Islet precursor cell (in vitro differentiated cells): ENCODE measurements at regions not wholly inside any gene's neighbourhood (a gene's known extent, or its start where the extent isn't known, plus 50 kb on each side); places are given as distances from the start of the nearest gene placed in this dataset.

Source experiments
- DNase-seq: peaks from one replicate; pipeline ENCODE4 v3.0.0-alpha.2; 2018

DNA sequence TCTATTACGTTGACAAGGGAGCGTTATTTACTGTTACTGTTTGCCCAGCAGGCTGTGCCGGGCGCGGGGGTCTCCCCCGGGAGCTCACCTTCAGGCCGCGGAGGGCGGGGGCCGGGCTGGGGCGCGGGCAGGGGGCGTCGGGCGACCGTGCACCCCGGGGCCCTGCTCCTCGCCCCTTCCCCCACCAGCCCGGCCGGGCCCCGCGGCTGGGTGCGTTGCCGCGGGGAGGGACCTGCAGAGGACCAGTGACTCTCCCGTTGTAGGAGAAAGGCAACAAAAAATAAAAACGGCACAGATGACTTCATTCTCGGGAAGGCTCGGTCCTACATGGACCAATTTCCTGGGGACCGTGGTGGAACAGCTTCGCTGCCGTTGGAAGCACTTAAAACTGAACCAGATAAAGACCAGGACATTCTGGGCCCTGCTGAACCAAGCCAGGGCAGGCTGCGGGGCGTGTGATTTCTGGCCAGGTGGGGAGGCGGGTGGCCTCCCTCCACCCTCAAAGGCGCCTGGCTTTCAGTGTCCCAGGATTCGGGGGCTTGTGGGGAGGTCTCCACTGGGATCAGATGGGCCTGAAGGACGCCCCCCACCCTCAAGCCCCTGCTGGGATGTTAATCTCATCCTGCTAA, 57.4 kb downstream of the IGLL1 start:
- DNase-seq: no peak

DNA sequence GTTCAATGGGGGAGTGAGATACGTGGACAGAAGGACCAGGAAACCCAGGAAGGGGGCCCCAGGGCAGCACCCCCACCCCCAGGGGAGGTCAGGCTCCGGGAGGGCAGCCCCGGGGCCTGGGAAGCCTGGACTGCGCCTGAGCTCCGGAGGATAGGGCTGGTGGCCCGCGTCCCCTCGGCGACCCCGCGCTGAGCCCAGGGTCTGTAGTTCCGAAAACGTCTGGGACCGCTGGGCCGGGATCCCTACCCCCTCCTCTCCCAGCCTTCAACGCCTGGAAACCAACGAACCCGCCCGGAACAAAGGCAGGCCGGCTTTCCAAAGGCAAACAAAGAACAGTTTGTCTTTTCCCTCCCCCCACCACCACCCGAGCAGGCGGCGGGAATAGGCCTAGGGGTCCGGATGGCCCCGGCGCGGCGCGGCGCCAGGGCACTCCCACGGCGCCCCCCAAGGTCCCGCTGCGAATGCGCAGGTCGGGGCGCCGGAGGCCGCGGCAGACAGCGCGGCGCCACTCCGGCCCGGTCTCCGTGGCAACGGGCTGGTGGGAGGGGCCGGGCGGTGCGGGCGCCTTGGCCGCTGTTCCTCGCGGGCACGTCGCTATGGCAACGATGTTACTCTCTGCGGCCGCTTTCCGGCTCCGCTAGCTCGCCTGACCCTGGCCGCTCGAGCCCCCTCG, 58.5 kb downstream of the IGLL1 start:
- DNase-seq: peak; percentile 98

DNA sequence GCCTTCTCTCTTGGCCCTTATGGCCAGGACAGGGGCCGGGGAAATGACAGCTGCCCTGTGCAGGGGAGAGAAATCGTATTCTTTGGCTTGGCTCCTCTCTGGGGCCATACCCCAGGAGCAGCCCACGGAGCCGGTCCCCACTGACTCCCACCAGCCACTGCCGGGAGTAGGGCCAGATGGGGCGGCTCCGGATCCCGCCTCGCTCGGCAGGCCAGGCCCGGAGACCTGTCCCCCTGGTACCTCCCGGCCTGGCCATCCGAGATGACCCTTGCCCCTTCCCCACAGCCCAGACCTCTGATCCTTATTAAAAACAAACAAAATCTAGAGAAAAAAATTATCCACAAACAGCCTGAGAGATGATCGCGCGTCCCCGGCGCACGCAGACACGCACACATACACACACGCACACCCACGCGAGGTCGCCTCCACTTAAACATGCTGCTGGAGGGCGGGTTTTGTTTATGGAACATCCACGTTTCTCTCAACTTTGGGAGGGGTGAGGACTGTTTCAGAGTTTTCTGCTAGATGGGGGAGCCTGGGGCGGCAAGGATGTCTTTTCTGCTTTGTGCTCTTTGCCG, 59.1 kb downstream of the IGLL1 start:
- no peak for DNase-seq

DNA sequence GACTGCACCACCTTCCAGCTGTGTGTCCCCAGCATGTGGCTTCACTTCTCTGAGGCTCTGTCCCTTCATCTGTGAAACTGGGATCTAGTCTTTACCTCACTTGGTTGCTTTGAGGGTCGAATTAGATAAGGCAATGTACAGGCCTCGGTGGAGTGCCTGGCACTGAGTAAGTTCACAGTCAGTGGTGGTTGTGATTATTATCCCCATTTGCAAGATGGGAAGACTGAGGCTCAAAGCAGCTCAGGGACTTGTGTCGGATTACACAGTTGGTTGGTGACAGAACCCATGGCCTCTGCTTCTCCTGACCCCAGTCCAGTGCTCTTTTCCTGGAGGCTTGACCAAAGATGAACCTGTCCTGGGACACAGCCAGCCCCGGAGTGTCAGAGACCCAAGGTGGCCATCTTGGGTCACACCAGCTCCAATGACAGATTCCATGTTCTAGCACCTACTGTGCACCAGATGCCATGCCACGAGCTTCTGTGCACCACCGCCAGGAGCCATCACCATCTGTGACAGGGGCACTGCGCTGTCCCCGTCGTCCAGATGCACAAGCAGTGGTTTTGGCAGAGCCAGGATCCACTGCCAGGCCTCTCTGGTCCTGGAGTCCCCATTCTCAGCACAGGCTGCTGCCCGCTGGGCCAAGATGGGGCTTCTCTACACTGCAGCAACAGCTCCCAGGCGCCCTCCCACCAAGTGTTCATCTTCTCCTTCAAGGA, 60.5 kb downstream of the IGLL1 start:
- DNase-seq: no peak

DNA sequence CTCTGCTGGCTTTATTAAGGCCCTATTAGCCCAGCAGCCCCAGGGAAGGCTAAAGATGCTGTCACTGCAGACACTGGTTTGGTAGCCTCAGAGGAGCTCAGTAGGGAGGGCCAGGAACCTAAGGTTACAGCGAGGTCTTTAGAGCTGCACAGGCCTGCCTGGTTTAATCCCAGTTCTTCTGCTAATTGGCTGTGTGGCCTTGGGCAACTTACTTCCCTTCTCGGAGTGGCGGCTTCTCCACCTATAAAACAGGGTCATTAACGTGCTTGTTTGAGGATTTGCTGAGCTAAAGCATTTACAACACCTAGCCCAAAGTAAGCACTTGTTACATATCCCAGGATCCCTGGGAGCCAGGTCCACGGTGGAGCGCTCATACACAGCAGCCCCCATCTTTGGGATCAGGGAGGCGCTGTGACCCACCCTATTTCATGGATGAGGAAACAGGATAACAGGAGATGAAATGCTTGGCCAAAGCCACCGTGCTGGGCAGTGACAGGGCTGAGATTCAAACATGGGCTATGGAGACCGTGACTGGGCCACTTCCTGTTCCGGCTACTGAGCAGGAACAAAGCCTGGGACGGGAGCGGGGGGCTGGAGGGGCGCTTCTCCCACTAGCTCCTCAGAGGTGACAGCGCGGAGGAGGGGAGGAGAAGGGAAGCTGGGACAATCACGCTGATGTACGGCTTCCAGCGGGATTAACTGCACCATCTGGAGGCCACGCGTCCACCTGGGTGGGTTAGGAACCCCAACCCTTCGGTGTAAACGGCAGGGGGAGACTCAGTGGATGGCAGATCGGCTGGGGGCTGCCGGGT, 61.5 kb downstream of the IGLL1 start:
- peak; percentile 93 for DNase-seq

DNA sequence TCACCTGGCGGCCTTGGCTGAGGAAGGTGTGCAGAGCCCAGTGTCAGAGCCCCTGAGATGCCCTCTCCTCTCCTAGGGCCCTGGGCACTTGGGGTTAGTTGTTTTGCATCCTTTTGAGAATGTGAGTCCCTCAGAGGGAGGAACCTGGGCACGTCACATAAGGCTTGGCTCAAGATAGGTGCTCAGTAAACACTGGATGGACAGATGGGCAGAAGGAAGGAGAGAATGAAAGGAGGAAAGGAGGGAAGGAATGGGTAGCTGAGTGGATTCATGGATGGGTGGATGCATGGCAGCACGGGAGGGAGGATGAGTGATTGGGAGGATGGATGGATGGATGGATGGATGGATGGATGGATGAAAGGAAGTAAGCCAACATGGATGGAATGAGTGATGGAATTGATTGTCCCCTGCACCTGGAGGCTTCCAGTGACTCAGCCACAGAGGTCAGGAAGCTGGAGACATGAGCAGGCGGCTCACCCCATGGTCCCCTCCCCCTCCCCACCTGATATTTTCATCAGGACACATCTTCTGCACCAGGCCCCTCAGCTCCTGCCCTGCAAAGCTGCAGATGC, 62.2 kb downstream of the IGLL1 start:
- no peak for DNase-seq

DNA sequence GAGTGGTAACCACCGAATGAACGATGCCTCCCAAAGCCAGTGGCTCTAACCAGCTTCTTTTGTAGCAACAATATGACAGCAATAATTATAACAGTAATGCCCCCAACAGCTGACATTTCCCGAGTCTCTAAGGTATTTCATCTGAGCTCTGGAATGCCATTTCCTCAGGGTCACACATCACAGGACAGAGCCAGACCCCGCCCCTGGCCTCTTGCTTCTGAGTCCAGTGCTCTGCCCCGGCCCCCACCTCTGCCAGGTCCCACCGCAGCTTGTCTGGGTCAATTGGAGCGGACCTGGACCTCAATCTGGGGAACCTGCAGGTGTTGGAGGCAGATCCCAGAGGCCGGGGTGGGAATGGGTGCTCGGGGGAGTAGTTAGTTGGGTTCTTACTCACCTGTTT, 63.8 kb downstream of the IGLL1 start:
- no peak for DNase-seq

DNA sequence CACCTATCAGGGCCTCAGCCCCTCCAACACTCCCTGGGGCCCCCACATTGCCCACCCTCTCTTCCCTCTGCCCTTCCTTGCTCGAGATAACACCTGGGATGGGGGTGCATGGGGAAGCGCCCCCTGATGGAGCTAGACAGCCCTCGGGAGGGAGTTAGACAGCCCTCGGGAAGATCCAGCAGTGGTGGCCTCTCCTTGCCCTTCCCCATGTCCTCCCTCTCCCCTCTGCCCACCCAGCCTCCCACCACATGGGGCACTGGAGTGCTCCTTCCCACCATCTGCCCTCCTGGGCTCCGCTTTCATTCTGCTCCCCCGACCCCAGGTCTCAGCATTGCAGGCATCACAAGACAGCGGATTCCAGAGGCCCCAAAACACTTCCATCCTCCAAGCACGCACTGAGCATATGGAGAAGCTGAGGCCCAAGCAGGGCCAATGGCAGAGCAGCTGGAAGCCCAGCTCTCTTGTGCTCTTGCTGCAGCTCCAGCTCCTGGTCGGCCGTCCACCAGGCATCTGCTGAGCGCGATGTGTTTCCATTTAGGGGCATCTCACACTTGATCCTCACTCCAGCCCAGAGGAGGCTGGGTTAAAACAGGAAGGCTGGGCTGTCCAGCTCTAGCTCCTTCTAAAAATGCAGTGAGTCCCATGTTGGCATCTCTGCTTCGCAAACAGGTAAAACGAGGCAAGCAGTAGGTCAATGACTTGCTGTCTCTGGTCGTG, 65.6 kb downstream of the IGLL1 start:
- DNase-seq: no peak

DNA sequence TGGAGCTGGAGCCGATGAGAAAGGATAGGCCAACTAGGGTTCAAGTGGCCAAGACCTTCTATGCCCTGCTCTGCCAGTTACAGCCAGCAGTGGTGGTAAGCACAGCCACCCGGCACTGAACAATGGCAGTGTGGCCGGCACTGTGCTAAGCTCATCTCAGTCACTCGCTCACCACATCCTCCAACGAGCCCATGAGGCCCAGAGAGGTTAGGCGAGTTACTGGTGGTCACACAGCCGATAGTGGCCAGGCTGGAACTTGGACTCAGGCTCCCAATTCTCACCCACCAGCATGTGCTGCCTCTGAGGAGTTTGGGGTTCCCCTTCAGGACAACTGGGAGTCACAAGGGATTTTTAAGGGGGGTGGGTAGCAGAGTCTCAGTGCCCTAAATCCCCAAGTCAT, 66.4 kb downstream of the IGLL1 start:
- no peak for DNase-seq

DNA sequence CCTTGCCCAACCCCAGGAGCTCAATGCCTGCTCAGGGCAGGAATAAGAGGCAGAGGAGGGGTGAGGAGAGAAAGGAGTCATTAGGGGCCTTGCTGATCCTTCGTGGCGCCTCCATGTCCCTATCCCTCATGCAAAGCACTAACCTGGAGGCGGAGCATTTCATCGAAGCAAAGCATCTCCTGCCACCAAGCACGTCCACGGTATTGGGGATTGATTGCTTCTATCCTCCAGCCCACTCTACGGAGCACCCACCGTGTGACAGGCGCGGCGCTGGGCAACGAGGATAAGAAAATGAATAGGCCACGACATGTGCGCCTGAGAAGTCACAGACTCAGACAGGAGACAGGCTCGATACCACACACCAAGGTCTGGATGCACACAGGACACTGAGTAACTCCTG, 67.0 kb downstream of the IGLL1 start:
- no peak for DNase-seq

DNA sequence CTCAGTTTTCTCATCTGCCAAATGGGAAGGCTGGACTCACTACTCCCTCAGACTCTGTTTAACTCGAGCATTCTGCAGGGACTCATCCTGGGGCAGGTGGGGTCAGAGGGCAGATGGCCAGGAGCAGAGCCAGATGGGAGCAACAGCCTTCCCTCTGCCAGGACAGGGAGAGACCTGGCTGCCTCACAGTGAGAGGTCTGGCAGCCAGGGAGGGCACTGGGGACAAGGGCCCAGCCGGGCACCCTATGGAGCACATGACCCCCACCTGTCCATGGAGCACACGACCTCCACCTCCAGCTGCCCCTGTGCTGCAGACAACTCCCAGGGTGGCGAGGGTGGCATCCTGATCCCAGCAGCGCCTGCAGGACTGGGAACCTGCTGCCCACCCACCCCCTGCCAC, 67.4 kb downstream of the IGLL1 start:
- DNase-seq: no peak

DNA sequence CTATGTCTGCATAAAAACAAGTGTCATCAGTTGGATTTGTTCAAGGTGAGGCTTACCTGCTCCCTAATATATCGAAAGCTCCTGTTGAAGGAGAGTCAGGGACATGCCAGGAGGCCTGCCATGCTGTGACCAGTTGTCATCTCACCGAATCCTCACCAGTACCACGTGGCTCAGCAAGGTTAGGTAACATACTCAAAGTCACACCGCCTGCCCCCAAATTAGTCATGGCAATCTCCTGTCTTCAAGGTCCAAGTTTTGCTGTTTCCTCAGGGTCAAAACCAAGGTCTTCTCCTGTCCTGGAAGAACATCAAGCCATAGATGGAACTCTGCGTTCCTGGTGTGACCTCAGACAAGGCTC, 67.8 kb downstream of the IGLL1 start:
- DNase-seq: no peak

DNA sequence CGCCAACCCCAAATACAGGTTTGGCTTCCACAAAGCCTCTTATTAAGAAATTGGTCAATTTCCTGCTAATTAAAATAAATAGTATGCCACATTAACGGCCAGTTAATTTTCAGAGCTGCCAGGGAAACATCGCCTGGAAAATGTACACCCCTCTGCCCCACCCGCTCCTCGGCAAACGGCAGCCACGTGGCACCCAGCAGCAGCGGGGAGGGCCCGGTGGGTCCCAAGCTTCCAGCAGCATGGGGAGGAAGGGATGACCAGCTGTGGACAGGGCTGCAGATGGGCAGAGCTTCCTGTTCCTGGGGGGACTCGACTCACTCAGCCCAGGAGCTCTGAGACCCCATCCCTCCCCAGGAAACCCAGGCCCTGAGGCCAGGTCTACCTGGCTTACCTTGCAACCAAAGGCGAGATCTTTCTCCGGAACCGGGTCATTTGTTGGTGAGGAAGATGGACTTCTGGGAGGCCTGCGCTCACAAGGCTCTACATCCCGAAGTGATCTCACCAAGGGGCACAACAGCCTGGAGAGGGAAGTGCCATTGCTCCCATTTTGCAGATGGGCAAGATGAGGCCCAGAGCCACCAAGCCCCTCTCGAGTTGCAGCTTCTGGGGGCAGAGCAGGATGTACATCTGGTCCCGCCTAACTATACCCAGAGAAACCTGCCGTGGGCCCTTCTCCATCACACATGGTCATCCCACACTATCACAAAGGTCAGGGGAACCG, 68.3 kb downstream of the IGLL1 start:
- DNase-seq: no peak

DNA sequence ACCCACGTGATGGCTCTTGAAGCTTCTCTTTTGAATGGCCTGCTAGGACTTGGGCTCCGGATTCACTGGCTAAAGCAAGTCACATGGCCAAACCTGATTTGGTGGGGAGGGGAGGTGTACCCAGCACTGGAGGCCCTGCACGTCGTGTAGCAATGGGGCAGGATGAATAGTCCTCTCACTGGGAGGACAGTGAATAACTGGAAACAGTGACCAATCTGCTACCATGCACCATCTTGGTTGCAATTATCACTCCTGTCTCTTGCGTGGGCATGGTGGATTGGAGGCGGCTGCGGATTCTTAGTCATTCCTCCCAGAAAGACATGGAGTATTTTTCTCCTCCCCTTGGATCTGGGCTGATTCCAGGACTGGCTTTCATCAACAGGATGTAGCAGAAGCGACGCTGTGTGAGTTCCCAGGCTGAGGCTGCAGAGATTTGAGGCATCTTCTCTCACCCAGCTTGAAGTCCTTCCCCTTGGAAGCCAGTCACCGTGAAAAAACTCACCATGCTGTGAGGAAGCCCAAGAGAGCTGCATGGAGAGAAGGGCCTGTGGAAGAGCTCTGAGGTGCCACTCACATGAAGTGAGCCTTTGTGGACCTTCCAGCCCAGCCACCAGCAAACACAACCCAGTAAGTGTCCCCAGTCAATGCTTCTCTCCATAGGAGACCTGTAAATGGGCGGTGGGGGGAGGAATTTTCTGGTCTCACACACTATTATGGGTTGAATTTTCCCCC, 70.4 kb downstream of the IGLL1 start:
- DNase-seq: peak; percentile 83

DNA sequence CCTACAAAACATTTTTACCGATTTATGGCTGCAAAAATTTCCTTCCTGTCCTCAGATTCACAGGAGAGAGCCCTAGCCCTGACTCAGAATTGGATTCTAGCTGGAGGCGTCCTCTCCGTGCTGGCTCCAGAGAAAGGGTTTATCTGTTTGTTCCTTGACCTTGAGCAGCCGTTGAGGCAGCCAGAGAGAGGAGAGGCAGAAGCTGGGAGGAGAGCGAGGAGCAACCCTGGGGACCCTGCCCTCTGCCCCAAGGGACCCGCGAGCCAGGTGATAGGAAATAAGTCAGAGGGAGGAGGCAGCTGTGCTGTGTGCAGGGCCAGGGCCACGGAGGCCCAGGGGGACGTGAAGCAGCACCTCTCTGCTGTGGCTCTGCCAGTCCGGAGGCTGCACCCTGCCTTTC, 75.6 kb downstream of the IGLL1 start:
- DNase-seq: peak; percentile 47

DNA sequence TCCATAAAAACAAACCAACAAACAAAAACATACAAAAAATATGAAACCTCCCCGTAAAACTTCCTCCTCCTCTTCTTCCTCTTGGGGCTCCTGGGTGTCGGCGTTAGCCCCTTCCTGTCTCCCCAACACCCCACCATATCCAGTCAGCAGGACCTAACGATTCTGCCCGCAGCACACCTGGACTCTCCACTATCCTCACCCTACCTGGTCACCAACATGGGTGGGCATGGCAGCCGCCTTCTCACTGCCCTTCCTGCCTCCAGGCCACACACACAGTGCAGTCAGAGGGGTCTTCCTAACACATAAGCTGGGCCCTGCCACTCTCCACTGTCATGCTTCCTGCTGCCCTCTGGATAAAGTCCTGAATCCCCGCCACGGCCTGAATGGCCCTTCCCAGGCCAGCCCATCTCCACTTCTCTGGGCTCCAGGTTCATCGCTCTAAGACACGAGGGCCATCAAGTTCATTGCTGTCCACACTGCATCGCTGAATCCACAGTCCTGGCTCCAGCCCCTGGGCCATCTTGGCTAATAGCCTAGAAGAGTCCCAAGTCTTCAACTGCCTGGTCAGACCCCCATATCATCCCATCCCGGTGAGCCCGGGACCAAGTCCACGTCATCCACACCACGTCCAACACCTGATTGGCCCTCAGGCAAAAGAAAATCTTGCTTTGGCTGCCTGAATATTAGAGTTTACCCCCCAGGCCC, 76.2 kb downstream of the IGLL1 start:
- DNase-seq: peak; percentile 38

DNA sequence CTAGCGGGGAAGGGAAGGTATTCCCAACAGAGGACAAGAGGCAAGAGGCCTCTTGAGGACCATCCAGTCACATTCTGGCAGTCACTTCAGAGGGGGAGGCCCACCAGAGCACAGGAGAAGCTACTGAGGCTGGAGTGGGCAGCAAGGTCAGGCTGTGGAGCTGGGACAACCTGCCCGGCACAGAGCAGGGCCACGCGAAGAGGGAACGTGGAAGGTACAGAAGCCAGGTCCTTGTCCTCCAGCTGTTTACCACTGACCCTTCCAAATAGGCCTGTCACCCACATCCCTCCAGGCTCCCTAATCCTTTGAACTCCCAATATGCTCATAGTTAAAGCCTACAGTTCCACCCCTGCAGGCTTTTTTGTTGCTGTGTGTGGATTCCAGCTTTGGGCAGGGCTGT, 76.9 kb downstream of the IGLL1 start:
- no peak for DNase-seq

DNA sequence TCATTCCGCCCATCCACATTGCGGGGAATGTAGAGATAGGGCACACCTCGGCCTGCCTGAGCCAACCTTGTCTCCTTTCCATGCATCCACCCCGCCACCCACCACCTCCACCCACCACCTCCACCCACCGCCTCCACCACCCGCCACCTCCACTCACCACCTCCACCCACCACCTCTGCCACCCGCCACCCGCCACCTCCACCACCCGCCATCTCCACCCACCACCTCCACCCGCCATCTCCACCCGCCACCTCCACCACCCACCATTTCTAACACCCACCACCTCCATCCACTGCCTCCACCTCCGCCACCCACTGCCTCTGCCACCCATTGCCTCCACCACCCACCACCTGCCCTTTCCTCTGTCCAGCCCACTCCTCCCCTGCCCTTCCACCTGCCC, 78.4 kb downstream of the IGLL1 start:
- no peak for DNase-seq

DNA sequence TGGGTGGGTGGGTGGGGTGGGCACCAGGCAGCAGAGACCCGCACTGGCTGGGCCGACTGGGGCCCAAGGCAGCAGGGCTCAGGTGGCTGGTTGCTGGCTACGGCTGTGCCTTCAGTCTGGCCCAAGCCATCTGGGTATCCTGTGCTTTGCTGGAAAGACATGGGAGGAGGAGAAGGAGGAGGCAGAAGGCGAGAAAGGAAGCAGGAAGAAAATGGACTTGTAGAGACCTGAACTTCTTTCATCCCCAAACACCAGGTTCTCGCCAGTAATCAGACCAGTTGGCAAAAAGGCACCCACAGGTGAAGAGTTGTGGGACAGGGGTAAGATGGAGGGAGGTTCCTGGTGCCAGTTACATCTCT, 78.8 kb downstream of the IGLL1 start:
- DNase-seq: no peak
